Stimulated activated CD8-positive, alpha-beta memory T cell treated with anti-CD3 and anti-CD28 coated beads, Interleukin-4, amount 100 ng/mL, for 1 hour (primary cell): ENCODE measurements at regions not wholly inside any gene's neighbourhood (a gene's known extent, or its start where the extent isn't known, plus 50 kb on each side); places are given as distances from the start of the nearest gene placed in this dataset.

ENCODE experiments used
- DNase-seq, 2 donors: peaks; one replicate each; pipeline ENCODE4 v3.0.0-alpha.2; 2020; ENCODE audit warnings: low read depth in 2 of 2, low spot score in 1 of 2

DNA sequence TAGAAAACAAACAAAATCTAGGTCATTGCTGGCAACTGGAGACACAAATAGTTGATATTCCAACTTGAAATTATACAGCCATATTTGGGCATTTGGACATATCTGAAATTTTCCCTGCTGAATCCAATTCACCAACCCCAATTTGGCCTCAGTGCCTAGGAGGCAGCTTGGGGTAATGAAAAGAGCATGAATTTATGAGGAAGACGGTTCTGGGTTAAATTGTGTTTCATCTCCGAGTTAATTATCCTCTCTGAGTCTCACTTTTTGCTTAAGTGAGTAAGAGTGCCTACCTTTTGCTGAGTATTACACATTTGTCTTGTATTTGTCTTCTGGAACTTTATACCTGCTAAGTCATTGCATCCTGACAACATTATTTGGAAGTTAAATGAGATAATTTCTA, 1906.8 kb upstream of the PIK3C3 start:
- DNase-seq = no peak

DNA sequence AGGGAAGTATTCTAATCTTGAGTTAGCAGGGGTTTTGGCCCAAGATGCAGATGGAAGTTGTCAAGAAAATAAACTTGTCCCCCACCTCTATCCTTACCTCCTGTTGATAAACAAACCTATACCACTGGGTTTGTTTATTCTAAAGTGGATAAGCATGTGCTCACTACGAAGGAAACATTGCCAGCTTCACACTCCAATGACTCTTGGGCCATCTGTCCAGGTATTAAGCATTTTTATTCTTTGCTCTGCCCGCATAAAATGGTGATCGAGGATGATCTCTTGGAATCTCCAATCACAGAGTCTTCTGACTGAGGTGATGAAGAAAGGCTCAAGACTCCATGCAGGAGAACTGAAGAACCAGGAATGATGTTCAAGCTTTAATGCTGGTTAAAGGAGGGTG, 1908.4 kb upstream of the PIK3C3 start:
- no peak for DNase-seq

GRCh38 chr18:40041951-40042350, 1913.1 kb upstream of the PIK3C3 start:
- no peak for DNase-seq

DNA sequence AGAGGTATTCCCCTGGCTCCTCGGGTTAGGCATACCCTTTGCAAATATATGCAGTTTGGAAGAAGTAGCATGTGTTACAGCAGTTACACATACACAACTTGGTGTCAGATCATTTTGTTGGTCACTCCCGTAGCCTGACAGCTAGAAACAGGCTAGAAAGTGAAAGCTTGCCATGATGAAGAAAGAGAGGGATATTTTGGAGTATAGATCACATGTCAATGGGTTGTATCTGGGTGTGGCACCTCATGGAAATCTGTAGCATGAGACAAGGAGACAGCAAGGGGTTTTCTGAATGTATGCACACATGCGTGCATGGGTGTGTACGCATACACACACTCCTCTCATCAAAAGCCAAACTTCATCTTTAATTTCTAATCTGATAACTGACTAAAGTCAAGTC, 1914.5 kb upstream of the PIK3C3 start:
- no peak for DNase-seq

DNA sequence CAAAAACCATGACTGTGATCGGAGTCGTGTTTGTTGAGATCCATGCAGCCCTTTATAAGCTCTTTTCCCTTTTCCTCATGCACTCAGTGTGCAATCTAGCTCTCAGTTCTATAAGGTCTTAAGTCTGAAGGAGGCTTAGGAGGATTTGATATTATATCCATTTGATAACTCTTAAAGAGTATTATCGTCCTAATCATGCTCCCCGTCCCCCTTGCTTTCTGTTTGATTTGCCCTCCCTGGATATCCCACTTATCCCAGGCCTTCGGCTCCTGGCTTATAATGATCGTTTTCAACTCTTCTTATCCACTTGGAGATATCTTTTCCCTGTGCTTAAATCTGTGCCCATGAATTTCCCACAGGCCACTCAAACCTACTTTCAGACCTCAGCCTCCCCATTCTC, 1917.7 kb upstream of the PIK3C3 start:
- DNase-seq = no peak

GRCh38 chr18:40036861-40037260, 1918.2 kb upstream of the PIK3C3 start:
- DNase-seq = no peak

- no peak for DNase-seq
These were observed 1919.1 kb upstream of the PIK3C3 start for GRCh38 chr18:40035966-40036365.

DNA sequence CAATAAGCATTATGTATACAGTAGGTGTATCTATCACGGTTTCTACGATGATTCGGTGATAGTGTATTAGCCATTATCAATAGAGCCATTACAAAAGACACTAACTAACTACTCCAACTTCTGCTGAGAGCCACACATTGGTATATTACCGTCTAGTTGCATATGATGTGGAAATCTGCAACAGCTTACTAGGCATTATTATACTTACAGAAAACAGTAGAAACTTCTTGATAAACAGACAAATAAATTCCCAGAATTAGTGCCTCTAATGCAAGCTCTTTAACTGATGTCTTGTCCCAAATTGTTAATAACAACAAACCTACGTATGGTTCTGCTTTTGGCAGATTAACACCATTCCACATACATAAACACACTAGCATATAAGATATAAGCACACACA, 1923.0 kb upstream of the PIK3C3 start:
- no peak for DNase-seq

DNA sequence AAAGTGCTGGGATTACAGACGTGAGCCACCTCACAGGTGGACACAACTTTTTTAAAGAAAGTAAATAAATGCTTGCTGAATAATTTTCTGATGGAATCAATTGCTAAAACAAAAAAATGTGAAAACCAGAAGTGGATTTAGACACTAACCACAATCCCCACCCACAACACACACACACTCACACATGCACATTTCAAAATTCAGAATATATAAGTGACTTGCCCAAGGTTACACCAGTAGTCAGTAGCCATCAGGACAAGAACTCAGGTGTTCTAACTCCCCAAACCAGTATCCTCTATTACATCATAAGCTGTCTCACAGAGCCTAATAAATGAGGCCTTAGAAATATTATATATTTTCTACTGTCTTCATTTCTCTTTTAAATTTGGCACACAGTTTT, 1923.6 kb upstream of the PIK3C3 start:
- no peak for DNase-seq

DNA sequence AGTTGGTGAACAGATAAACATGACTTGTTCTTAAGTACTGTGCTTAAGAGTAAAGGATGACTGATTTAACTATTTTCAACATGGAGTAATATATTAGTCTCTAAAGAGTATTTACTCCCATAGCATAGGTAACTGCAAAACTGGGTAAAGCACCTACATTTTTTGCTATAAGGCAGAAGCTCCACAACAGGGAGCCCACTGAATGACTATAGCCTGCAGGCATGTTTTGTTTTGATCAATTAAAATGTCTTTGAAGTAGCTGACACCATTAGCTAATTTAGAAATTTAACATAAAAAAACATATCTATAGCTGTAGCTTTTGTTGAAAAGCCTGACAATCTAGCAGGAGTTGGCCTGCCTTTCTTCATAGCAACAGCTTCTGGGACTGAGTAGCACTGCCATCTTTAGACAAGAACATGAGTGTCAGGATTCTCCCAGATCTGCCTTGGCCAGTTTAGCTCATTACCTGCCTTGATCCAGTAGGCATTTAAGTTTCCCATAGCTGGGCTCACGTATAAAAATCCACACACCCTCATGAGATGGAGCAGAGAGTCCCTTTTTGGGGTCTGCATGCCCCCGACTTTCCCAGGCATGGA, 1935.1 kb upstream of the PIK3C3 start:
- no peak for DNase-seq

GRCh38 chr18:40018266-40018665, 1936.8 kb upstream of the PIK3C3 start:
- no peak for DNase-seq

DNA sequence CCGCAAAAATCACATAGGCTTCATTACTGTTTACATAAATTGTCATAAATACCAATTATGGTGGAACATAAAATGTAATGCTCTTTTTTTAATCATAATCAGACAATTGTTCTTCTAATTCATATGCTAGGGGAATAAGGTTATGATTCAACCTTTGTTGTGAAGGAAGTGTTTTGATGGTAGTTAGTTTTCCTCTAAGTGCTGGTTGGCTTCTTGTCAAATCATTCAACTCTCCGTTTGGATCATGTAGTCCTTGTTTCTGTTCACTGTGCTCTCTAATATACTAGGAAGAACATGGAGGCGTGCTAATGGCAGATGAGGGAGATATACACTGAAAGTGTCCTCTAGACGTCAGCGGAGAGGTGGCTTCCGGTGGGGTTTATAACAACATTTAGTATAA, 1938.0 kb upstream of the PIK3C3 start:
- DNase-seq = no peak

DNA sequence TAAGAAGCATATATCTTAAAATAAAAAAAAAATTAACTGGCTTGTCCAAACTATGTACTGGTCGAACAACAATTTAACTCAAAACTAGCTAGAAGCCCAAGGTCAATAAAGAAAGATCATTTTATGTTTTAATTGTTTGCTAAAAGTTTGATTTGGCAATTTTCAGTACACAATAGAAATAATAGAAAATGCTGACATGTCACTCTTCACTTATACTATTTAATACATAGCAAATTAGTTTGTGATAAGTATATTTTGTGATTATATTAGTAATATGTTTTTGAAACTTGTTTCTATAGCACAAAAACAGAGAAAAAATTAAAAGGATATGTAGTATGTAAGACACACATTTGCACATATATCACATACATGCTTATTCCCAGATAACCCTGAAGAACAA, 1938.6 kb upstream of the PIK3C3 start:
- no peak for DNase-seq

- DNase-seq = no peak
These were observed 1941.9 kb upstream of the PIK3C3 start for GRCh38 chr18:40013001-40013609.

DNA sequence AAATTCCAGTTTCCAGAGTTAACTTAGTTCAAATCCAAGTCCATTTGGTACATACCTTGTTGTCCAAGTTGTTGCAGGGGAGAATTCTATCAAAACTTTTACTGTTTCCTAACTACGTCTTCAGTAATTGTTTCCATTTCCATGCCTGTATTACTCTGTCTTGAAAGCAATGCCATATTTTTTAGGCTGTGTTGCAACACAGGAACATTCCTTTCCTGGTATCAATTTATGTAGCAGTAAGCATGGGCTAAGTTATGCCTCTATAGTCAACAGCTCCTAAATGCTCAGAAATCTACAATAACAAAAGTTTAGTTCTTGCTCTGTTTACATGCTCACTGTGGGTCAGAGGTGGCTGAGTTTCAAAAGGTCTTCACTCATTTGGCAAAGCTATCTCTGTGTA, 1943.8 kb upstream of the PIK3C3 start:
- no peak for DNase-seq

DNA sequence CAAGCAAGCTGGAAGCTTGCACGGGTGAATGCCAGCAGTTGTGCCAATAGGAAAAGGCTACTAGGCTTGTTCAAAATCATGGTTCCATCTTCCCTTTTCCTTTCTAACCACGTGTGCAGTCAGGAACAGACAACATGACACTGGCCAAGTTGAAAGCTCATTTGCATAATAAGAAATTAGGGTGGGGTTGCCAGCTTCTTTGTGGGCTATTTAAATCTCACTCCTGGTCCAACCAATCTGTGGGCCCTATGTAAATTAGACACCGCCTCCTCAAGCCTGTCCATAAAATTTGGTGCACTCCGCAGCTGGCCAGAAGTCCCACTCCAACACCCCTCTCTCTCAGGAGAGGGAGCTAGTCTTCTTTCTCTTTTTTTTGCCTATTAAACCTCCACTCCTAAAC, 1948.4 kb upstream of the PIK3C3 start:
- DNase-seq = no peak

DNA sequence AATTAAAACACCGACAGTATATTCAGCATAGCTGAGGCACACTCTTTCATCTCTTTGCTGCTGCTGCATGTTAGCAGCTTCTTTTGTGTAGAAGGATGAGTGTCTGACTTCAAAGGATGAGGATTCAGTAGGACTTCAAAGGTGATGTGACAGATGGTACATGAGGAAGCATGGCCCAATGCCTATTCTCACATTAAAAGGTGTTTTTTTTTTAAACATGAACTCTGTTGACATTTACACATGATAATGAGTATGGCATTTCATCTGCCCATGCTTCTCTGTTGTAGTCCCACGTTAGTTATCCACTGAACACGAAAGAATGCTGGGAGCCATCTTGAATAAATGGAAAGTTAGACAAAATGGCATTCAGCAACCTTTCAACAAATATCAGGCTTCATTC, 1950.8 kb upstream of the PIK3C3 start:
- DNase-seq = no peak

DNA sequence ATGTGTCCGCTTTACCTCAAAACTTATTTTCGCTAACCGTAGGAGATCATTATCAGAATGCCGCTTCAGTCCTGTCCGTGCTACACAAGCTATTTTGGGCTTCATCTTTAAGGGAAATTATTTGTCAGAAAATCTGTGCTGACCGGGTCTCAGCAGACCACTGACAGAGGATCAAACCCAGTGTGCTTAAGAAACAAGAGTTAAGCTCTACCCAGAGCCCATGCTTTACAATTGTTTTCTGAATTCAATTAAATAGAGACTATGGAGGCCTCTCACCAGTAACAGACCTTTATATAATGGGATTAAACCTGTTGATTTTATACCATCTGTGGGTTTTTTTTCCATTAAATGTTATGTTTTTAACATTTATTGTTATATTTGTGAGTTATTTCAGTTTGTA, 1956.7 kb upstream of the PIK3C3 start:
- no peak for DNase-seq

DNA sequence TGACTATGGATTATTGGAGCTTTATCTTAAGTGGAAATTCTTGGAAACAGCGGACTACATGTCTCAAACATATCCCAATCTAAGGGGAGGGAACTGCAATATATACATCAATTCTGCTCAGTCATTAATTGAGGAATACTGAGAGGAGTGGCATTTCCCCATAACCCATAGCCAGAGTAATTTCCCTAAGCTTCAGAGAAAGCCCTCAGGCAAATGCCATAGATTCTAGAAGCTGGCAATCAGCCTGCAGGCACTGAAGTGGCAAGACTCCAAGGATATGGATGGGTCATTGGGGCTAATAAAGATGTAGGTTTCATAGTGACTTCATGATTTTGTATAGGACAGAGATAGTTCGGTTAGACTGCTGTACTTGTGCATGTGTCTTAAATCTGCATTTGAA, 1960.5 kb upstream of the PIK3C3 start:
- no peak for DNase-seq

- no peak for DNase-seq
These were observed 1963.3 kb upstream of the PIK3C3 start for GRCh38 chr18:39991696-39992265.

DNA sequence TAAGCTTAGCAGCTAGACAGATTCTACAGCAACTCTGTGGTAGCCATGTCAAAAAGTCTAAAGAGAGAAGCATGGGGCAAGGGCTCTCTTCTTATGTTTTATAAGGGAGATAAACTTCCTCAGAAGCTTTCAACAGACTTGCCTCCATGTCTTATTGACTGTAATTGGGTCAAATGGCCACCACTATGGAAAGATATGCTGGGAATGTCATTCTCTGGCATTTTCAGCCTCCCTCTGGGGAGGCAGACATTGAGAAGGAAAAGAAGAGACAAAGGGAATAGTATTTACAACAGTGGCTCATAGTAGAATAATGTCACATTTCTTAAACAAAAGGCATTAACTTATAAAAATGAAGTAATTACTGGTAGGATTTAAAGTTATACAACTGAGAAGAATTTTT, 1964.5 kb upstream of the PIK3C3 start:
- DNase-seq = no peak

DNA sequence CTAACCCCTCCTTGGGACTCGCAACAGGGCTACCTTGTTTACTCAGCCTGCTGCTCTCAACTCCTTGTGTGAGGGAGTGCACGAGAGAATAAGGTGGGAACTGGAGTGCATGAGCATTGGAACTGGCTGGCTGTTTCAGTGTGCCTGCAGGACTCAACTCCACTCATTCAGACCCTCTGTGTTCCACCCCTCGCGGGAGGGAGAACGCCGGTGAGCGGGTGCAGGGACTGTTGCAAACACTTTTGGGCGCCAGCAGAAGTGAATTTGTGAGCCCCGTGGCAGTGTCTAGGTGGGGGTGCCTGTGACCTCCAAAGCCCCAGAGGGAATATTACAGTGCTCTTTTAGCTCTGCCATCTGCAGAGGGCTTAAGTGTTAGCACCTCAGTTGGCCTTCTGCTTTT, 1978.3 kb upstream of the PIK3C3 start:
- no peak for DNase-seq

- no peak for DNase-seq
These were observed 1982.5 kb upstream of the PIK3C3 start for GRCh38 chr18:39972521-39972920.
